A549 (cell line): ENCODE measurements at regions not wholly inside any gene's neighbourhood (a gene's known extent, or its start where the extent isn't known, plus 50 kb on each side); places are given as distances from the start of the nearest gene placed in this dataset.

Source experiments
- CEBPB ChIP-seq, 2 experiments: fragments of >200 bp in 1 of 2; sonication (Bioruptor Twin) in 1 of 2; formaldehyde crosslinking in 1 of 2; IDR thresholded peaks; 2 replicates each; pipeline ENCODE4 v1.6.1; 2012 to 2016
- CHD2 ChIP-seq: fragments of 150-350 bp; IDR thresholded peaks from 2 replicates; pipeline ENCODE4 v1.6.1; 2014; ENCODE audit warnings: low read length; ENCODE audit not compliant: partially characterized antibody
- CTCF ChIP-seq: fragments of >200 bp; sonication (Bioruptor Twin); formaldehyde crosslinking; IDR thresholded peaks from 3 replicates; pipeline ENCODE4 v1.5.1; 2016
- EHMT2 ChIP-seq: fragments of 200-600 bp; sonication (generic); IDR thresholded peaks from 2 replicates; pipeline ENCODE4 v1.6.1; 2016; ENCODE audit warnings: antibody characterized with exemption, low read depth, mild to moderate bottlenecking, moderate library complexity
- EP300 ChIP-seq, 2 experiments: fragments of >200 bp; sonication (Bioruptor Twin); formaldehyde crosslinking; IDR thresholded peaks; 2 replicates in 1 of 2; 3 replicates in 1 of 2; pipeline ENCODE4 v1.6.1; 2016 to 2017
- HOXB5 ChIP-seq: fragments of 250-450 bp; sonication (Bioruptor Pico); IDR thresholded peaks from 2 replicates; pipeline ENCODE4 v1.5.0; 2020; ENCODE audit warnings: mild to moderate bottlenecking, moderate library complexity
- JUNB ChIP-seq: fragments of >200 bp; sonication (Bioruptor Twin); formaldehyde crosslinking; IDR thresholded peaks from 2 replicates; pipeline ENCODE4 v1.6.1; 2016
- MAZ ChIP-seq: fragments of 150-350 bp; IDR thresholded peaks from 2 replicates; pipeline ENCODE4 v1.6.1; 2014; ENCODE audit warnings: antibody characterized with exemption, low read depth, low read length, borderline replicate concordance
- RAD21 ChIP-seq, 2 experiments: fragments of >200 bp in 1 of 2; sonication (Bioruptor Twin) in 1 of 2; formaldehyde crosslinking in 1 of 2; IDR thresholded peaks in 1 of 2; conservative IDR thresholded peaks in 1 of 2; 2 replicates in 1 of 2; 3 replicates in 1 of 2; pipeline ENCODE4 v1.6.1; 2012 to 2018; ENCODE audit warnings: inconsistent platforms in 1 of 2
- RFX5 ChIP-seq: fragments of 450-650 bp; IDR thresholded peaks from 2 replicates; pipeline ENCODE4 v1.7.1; 2014; ENCODE audit warnings: antibody characterized with exemption, mild to moderate bottlenecking, moderate library complexity
- SMC3 ChIP-seq: fragments of >200 bp; sonication (Bioruptor Twin); formaldehyde crosslinking; IDR thresholded peaks from 3 replicates; pipeline ENCODE4 v1.6.1; 2018; ENCODE audit warnings: inconsistent platforms
- ZC3H11A ChIP-seq: fragments of 450-650 bp; IDR thresholded peaks from 2 replicates; pipeline ENCODE4 v1.6.1; 2014; ENCODE audit warnings: antibody characterized with exemption, mild to moderate bottlenecking
- ZSCAN20 ChIP-seq: fragments of 250-450 bp; sonication (Bioruptor Pico); IDR thresholded peaks from 2 replicates; pipeline ENCODE4 v1.8.0; 2022; ENCODE audit warnings: mild to moderate bottlenecking, moderate library complexity
- TF ChIP-seq, protein P1 (sequence below): IDR thresholded peaks from 2 replicates; pipeline ENCODE4 v1.6.1; 2012

GRCh38 chr6:81948861-81949260 is 196.4 kb upstream of the TENT5A start:
- TF ChIP-seq RAD21 (conservative IDR thresholded peaks at IDR 0.05 in 1 of 2, IDR thresholded peaks at IDR 0.05 in 1 of 2) (no peak), EHMT2 (no peak), SMC3 (no peak), CEBPB (IDR thresholded peaks at IDR 0.05) (no peak), MAZ (no peak), CTCF (no peak), CHD2 (no peak), HOXB5 (CRISPR knock-in tag) (no peak), ZSCAN20 (CRISPR knock-in tag) (no peak), EP300 (IDR thresholded peaks at IDR 0.05) (no peak), JUNB (no peak), ZC3H11A (no peak), RFX5 (no peak)
- TF ChIP-seq, protein P1, sequence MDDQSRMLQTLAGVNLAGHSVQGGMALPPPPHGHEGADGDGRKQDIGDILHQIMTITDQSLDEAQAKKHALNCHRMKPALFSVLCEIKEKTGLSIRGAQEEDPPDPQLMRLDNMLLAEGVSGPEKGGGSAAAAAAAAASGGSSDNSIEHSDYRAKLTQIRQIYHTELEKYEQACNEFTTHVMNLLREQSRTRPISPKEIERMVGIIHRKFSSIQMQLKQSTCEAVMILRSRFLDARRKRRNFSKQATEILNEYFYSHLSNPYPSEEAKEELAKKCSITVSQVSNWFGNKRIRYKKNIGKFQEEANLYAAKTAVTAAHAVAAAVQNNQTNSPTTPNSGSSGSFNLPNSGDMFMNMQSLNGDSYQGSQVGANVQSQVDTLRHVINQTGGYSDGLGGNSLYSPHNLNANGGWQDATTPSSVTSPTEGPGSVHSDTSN: no peak
